ENCODE measurements at regions not wholly inside any gene's neighbourhood (a gene's known extent, or its start where the extent isn't known, plus 50 kb on each side); places are given as distances from the start of the nearest gene placed in this dataset.
"Not testable (repeated sequence)": the region's sequence is repeated elsewhere in the genome, so short reads cannot be mapped to it uniquely, and the experiment has no call there.

- H3K4me1 Mint-ChIP-seq (ENCODE audit: low read depth, unreplicated experiment), result peaks cover 10% of the 10 kb centered on the region
- Histone ChIP-seq H3K36me3 (ENCODE audit: control insufficient read depth, insufficient read depth, low read length) (no peaks in the 10 kb centered on the region), H3K4me1 (peaks cover 26% of the 10 kb centered on the region), H3K4me3 (ENCODE audit: low read depth, low read length) (no peak overlapping the region), H3K9me3 (peaks cover 19% of the 10 kb centered on the region), H3K27me3 (replicated peaks; ENCODE audit: control insufficient read depth, insufficient read depth, low read length) (no peaks in the 10 kb centered on the region)
- intact Hi-C loops (cut with micrococcal nuclease; ENCODE audit: unreplicated experiment), result no loop called here
- no TSS peak for BruUV-seq (replicated peaks)
- DNase-seq, result no peak
- no peak for TF ChIP-seq CTCF (IDR thresholded peaks at IDR 0.05; ENCODE audit: insufficient read depth in 1 of 2, low read depth in 1 of 2, low read length in 1 of 2, severe bottlenecking in 1 of 2, unreplicated experiment in 1 of 2)
- H3K27ac Mint-ChIP-seq (ENCODE audit: unreplicated experiment), result no peak overlapping the region
- H3K9me3 Mint-ChIP-seq (ENCODE audit: unreplicated experiment), result no peaks in the 10 kb centered on the region
- no peak overlapping the region for H3K4me3 Mint-ChIP-seq (ENCODE audit: unreplicated experiment)
- no peaks in the 10 kb centered on the region for H3K36me3 Mint-ChIP-seq (ENCODE audit: insufficient read depth, unreplicated experiment)
- CTCF ChIA-PET, result no interaction called here
- H3K27me3 Mint-ChIP-seq (ENCODE audit: insufficient read depth, unreplicated experiment), result no peaks in the 10 kb centered on the region
- POLR2A ChIA-PET, result no interaction called here
These were observed 1278.0 kb upstream of the ALCAM start for GRCh38 chr3:104088738-104089137.

GRCh38 chr3:104089987-104090386, 1276.7 kb upstream of the ALCAM start:
- H3K27me3 ChIP-seq (replicated peaks; ENCODE audit: control insufficient read depth, insufficient read depth, low read length); H3K27ac Mint-ChIP-seq (ENCODE audit: unreplicated experiment); POLR2A ChIA-PET; H3K27me3 Mint-ChIP-seq (ENCODE audit: insufficient read depth, unreplicated experiment); H3K4me1 Mint-ChIP-seq (ENCODE audit: low read depth, unreplicated experiment); H3K36me3 Mint-ChIP-seq (ENCODE audit: insufficient read depth, unreplicated experiment); H3K9me3 Mint-ChIP-seq (ENCODE audit: unreplicated experiment); CTCF ChIA-PET; H3K4me3 Mint-ChIP-seq (ENCODE audit: unreplicated experiment); BruUV-seq (replicated peaks); H3K4me3 ChIP-seq (ENCODE audit: low read depth, low read length); H3K36me3 ChIP-seq (ENCODE audit: control insufficient read depth, insufficient read depth, low read length): not testable (repeated sequence)
- DNase-seq, result peak; percentile 62 to 65
- intact Hi-C loops (cut with micrococcal nuclease; ENCODE audit: unreplicated experiment), result loop anchor here (2.0 kb wide), 1 partner anchor 143 kb away; no protein-coding TSS in a partner anchor
- H3K9me3 ChIP-seq, result peaks cover 19% of the 10 kb centered on the region
- H3K4me1 ChIP-seq, result peaks cover 26% of the 10 kb centered on the region

- Histone ChIP-seq H3K9me3 (peaks cover 4% of the 10 kb centered on the region; the same call in 1 of the 2 replicates), H3K4me1 (no peaks in the 10 kb centered on the region), H3K27me3 (replicated peaks; ENCODE audit: control insufficient read depth, insufficient read depth, low read length) (no peaks in the 10 kb centered on the region), H3K4me3 (ENCODE audit: low read depth, low read length) (no peak overlapping the region), H3K36me3 (ENCODE audit: control insufficient read depth, insufficient read depth, low read length) (no peaks in the 10 kb centered on the region)
- TF ChIP-seq CTCF (IDR thresholded peaks at IDR 0.05; ENCODE audit: insufficient read depth in 1 of 2, low read depth in 1 of 2, low read length in 1 of 2, severe bottlenecking in 1 of 2, unreplicated experiment in 1 of 2), result no peak
- ChIA-PET CTCF (interaction anchor here (0.6 to 1.3 kb wide), 2 partner anchors 83 to 420 kb away, joined by 3 read pairs; no protein-coding TSS in a partner anchor), POLR2A (no interaction called here)
- H3K9me3 Mint-ChIP-seq (ENCODE audit: unreplicated experiment), result no peaks in the 10 kb centered on the region
- H3K27ac Mint-ChIP-seq (ENCODE audit: unreplicated experiment), result no peak overlapping the region
- H3K4me3 Mint-ChIP-seq (ENCODE audit: unreplicated experiment), result no peak overlapping the region
- no peaks in the 10 kb centered on the region for H3K27me3 Mint-ChIP-seq (ENCODE audit: insufficient read depth, unreplicated experiment)
- DNase-seq, result no peak
- H3K36me3 Mint-ChIP-seq (ENCODE audit: insufficient read depth, unreplicated experiment), result no peaks in the 10 kb centered on the region
- no peaks in the 10 kb centered on the region for H3K4me1 Mint-ChIP-seq (ENCODE audit: low read depth, unreplicated experiment)
- BruUV-seq (replicated peaks), result no TSS peak
- intact Hi-C loops (cut with micrococcal nuclease; ENCODE audit: unreplicated experiment), result no loop called here
These were observed 1265.0 kb upstream of the ALCAM start for GRCh38 chr3:104101736-104102135.

GRCh38 chr3:104102386-104102785, 1264.3 kb upstream of the ALCAM start:
- intact Hi-C loops (cut with micrococcal nuclease; ENCODE audit: unreplicated experiment), result no loop called here
- no peaks in the 10 kb centered on the region for H3K36me3 ChIP-seq (ENCODE audit: control insufficient read depth, insufficient read depth, low read length)
- ChIA-PET POLR2A (no interaction called here), CTCF (interaction anchor here (0.6 to 1.3 kb wide), 2 partner anchors 83 to 420 kb away, joined by 3 read pairs; no protein-coding TSS in a partner anchor)
- TF ChIP-seq CTCF (IDR thresholded peaks at IDR 0.05; ENCODE audit: insufficient read depth in 1 of 2, low read depth in 1 of 2, low read length in 1 of 2, severe bottlenecking in 1 of 2, unreplicated experiment in 1 of 2), result peak; percentile 39 to 47
- Mint-ChIP-seq H3K4me1 (ENCODE audit: low read depth, unreplicated experiment) (no peaks in the 10 kb centered on the region), H3K9me3 (ENCODE audit: unreplicated experiment) (no peaks in the 10 kb centered on the region), H3K27ac (ENCODE audit: unreplicated experiment) (no peak overlapping the region), H3K27me3 (ENCODE audit: insufficient read depth, unreplicated experiment) (no peaks in the 10 kb centered on the region), H3K4me3 (ENCODE audit: unreplicated experiment) (no peak overlapping the region), H3K36me3 (ENCODE audit: insufficient read depth, unreplicated experiment) (no peaks in the 10 kb centered on the region)
- H3K9me3 ChIP-seq, result peaks cover 4% of the 10 kb centered on the region; the same call in 1 of the 2 replicates
- peak in 1 of 2 experiments; percentile 34 for DNase-seq
- no TSS peak for BruUV-seq (replicated peaks)
- no peaks in the 10 kb centered on the region for H3K27me3 ChIP-seq (replicated peaks; ENCODE audit: control insufficient read depth, insufficient read depth, low read length)
- no peaks in the 10 kb centered on the region for H3K4me1 ChIP-seq
- no peak overlapping the region for H3K4me3 ChIP-seq (ENCODE audit: low read depth, low read length)

Data from Caco-2 (cell line).